ENCODE measurements at regions not wholly inside any gene's neighbourhood (a gene's known extent, or its start where the extent isn't known, plus 50 kb on each side); places are given as distances from the start of the nearest gene placed in this dataset.

GRCh38 chr9:82216435-82216834 lies 227.9 kb downstream of the SPATA31D1 start:
- no peak for DNase-seq (ENCODE audit: low read depth)

- no peak for DNase-seq (ENCODE audit: low read depth)
These were observed 234.9 kb downstream of the SPATA31D1 start for GRCh38 chr9:82223442-82223841.

GRCh38 chr9:82231411-82231810 lies 242.8 kb downstream of the SPATA31D1 start:
- no peak for DNase-seq (ENCODE audit: low read depth)

- no peak for DNase-seq (ENCODE audit: low read depth)
These were observed 245.8 kb downstream of the SPATA31D1 start for GRCh38 chr9:82234160-82234943.

GRCh38 chr9:82242285-82242963 lies 253.9 kb downstream of the SPATA31D1 start:
- no peak for DNase-seq (ENCODE audit: low read depth)

- DNase-seq (ENCODE audit: low read depth) = no peak
These were observed 258.7 kb downstream of the SPATA31D1 start for GRCh38 chr9:82247318-82247717.

GRCh38 chr9:82252116-82252515 lies 263.5 kb downstream of the SPATA31D1 start:
- DNase-seq (ENCODE audit: low read depth) = no peak

- peak; percentile 5 for DNase-seq (ENCODE audit: low read depth)
These were observed 266.2 kb downstream of the SPATA31D1 start for GRCh38 chr9:82254646-82255367.

GRCh38 chr9:82255481-82256176 lies 267.1 kb downstream of the SPATA31D1 start:
- DNase-seq (ENCODE audit: low read depth) = no peak

GRCh38 chr9:82260691-82261090 lies 272.1 kb downstream of the SPATA31D1 start:
- DNase-seq (ENCODE audit: low read depth) = no peak

GRCh38 chr9:82263619-82264018 lies 275.0 kb downstream of the SPATA31D1 start:
- DNase-seq (ENCODE audit: low read depth) = no peak

- DNase-seq (ENCODE audit: low read depth) = peak; percentile 92
These were observed 282.6 kb downstream of the SPATA31D1 start for GRCh38 chr9:82271106-82271561.

GRCh38 chr9:82273121-82273520 lies 284.5 kb downstream of the SPATA31D1 start:
- no peak for DNase-seq (ENCODE audit: low read depth)

GRCh38 chr9:82275258-82275927 lies 286.8 kb downstream of the SPATA31D1 start:
- no peak for DNase-seq (ENCODE audit: low read depth)

GRCh38 chr9:82281066-82281465 lies 292.5 kb downstream of the SPATA31D1 start:
- DNase-seq (ENCODE audit: low read depth) = no peak

- DNase-seq (ENCODE audit: low read depth) = no peak
These were observed 296.2 kb downstream of the SPATA31D1 start for GRCh38 chr9:82284758-82285157.

- no peak for DNase-seq (ENCODE audit: low read depth)
These were observed 306.6 kb downstream of the SPATA31D1 start for GRCh38 chr9:82295181-82295580.

GRCh38 chr9:82299870-82300269 lies 311.3 kb downstream of the SPATA31D1 start:
- no peak for DNase-seq (ENCODE audit: low read depth)

- no peak for DNase-seq (ENCODE audit: low read depth)
These were observed 314.5 kb downstream of the SPATA31D1 start for GRCh38 chr9:82302968-82303655.

- no peak for DNase-seq (ENCODE audit: low read depth)
These were observed 320.3 kb downstream of the SPATA31D1 start for GRCh38 chr9:82308836-82309235.

- no peak for DNase-seq (ENCODE audit: low read depth)
These were observed 325.1 kb downstream of the SPATA31D1 start for GRCh38 chr9:82313697-82314096.

Data from fibroblast of gingiva (primary cell).